Stimulated activated naive B cell treated with anti-CD40 and anti-IgM and Interleukin-4, amounts not matched to agents 10 μg/mL and 1 μg/mL and 100 μg/mL, for 72 hours (primary cell): ENCODE measurements at regions not wholly inside any gene's neighbourhood (a gene's known extent, or its start where the extent isn't known, plus 50 kb on each side); places are given as distances from the start of the nearest gene placed in this dataset.

Experiments
- ATAC-seq, 2 donors: fragments of 150-1000 bp; cut with Tn5 transposase; replicated peaks; 2 replicates each; pipeline ENCODE4 v1.10.0; 2021; ENCODE audit warnings: moderate library complexity in 1 of 2
- DNase-seq: peaks from one replicate; pipeline ENCODE4 v3.0.0; 2021
- H3K27ac Mint-ChIP-seq: one replicate; pipeline ENCODE4 v1.8.0; 2022; ENCODE audit warnings: mild to moderate bottlenecking, mixed read lengths
- H3K27me3 Mint-ChIP-seq, 2 donors: one replicate each; pipeline ENCODE4 v1.8.0; 2022; ENCODE audit warnings: mixed read lengths in 2 of 2
- H3K36me3 Mint-ChIP-seq, 2 donors: one replicate each; pipeline ENCODE4 v1.8.0; 2022; ENCODE audit warnings: mixed read lengths in 2 of 2, mild to moderate bottlenecking in 1 of 2
- H3K4me1 Mint-ChIP-seq, 2 donors: one replicate each; pipeline ENCODE4 v1.8.0; 2022; ENCODE audit warnings: mixed read lengths in 2 of 2, mild to moderate bottlenecking in 1 of 2
- H3K4me3 Mint-ChIP-seq, 2 donors: one replicate each; pipeline ENCODE4 v1.8.0; 2022; ENCODE audit warnings: mild to moderate bottlenecking in 2 of 2, mixed read lengths in 2 of 2, moderate library complexity in 1 of 2
- H3K9me3 Mint-ChIP-seq, 2 donors: one replicate each; pipeline ENCODE4 v1.8.0; 2022; ENCODE audit warnings: mixed read lengths in 2 of 2, mild to moderate bottlenecking in 1 of 2

DNA sequence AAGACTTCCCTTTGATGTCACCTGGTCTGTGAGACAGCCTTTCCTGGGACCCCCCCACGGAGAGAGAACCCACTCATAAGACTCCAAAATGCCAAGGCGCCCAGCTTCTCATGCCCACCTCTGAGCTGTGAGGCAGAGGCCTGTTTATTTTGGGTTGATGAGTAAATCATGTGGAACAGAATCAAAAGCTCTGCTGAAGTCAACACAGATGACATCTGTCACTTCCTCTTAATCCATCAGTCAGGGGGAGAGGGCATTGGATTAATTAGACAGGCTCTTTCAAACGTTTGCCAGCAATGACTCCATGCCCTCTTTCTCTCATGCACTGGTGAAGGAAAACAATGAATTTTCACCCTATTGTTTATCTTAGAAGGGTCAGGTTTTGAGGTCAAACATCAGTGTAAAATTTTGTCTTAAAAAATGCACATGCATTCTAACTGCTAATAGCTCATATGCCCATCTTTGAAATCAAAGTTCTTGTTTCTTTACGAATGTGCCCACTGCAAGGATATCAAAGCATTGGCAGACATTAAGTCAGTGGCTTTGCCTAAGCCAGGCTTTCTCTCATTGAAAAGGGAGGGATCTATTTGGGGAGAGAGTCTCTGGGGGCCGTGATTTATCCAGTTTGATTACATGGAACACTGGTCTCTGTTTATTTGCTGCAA is 184.1 kb downstream of the ACKR3 start:
- DNase-seq = no peak
- H3K4me1 Mint-ChIP-seq = peaks cover 4 to 12% of the 10 kb centered on the region in 2 donors
- ATAC-seq = no peak
- H3K4me3 Mint-ChIP-seq = no peak overlapping the region
- H3K27ac Mint-ChIP-seq = no peak overlapping the region
- peaks cover 0 to 7% of the 10 kb centered on the region in 2 donors for H3K27me3 Mint-ChIP-seq
- H3K9me3 Mint-ChIP-seq = no peaks in the 10 kb centered on the region
- H3K36me3 Mint-ChIP-seq = no peaks in the 10 kb centered on the region

DNA sequence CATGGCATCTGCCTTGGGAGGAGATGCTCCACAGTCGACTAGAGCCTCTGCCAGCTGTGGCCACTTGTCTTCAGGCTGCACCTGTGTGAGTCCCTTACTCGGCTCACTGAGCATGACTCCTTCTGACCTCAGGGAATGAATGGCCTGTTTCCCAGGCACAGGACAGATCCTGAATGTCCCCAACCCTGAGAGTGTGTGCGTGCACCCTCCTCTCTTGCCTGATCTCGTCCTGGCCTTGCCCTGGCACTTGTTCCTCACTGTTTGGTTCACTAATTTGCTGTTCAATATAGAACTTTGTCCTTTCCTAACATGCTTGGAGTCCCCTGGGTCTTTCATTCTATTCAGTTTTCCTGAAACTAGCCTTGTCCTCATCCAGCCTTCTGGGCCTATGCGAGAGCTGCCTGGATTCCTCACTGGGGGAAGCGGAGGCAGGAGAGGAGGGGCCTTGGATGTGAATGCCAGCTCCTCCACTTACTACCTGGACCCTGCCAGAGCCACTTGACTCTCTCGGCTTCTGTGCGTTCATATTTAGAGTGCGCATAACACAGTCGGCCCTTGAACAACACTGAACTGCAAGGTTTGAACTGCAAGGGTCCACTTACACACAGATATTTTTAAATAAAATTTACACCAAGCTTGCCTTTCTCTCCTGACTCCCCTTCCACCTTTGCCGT is 184.8 kb downstream of the ACKR3 start:
- H3K4me3 Mint-ChIP-seq = no peak overlapping the region
- peaks cover 3% of the 10 kb centered on the region in 2 donors for H3K27me3 Mint-ChIP-seq
- no peak for DNase-seq
- no peak overlapping the region for H3K27ac Mint-ChIP-seq
- peaks cover 4 to 12% of the 10 kb centered on the region in 2 donors for H3K4me1 Mint-ChIP-seq
- no peak for ATAC-seq
- H3K9me3 Mint-ChIP-seq = no peaks in the 10 kb centered on the region
- H3K36me3 Mint-ChIP-seq = no peaks in the 10 kb centered on the region

DNA sequence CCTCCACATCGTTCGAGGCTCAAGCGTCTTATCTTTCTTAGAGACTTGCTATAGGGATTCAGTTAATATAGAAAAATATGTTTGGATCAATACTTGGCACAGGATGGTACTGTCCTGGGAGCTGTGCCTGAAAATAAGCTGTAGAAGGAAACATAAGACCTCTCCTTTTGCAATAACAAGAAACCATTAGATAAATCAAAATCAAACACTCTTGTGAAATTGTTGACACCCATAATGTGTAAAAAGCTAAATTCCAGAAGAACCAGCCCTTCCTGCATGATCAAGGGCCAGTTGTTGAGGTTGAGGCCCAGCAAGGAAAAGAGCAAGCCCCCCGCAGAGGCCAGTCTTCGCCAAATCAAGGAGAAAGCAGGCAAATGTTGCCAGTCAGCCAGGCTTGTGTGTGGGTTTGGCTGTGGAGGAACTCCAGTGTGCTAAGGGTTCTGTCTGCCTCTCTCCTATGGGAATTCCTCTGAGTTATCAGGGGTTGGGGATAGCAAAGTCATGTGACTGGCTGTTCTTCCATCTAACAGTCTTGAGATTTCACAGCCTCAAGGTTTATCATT is 185.7 kb downstream of the ACKR3 start:
- Mint-ChIP-seq H3K9me3 (no peaks in the 10 kb centered on the region), H3K27ac (no peak overlapping the region), H3K4me3 (no peak overlapping the region)

DNA sequence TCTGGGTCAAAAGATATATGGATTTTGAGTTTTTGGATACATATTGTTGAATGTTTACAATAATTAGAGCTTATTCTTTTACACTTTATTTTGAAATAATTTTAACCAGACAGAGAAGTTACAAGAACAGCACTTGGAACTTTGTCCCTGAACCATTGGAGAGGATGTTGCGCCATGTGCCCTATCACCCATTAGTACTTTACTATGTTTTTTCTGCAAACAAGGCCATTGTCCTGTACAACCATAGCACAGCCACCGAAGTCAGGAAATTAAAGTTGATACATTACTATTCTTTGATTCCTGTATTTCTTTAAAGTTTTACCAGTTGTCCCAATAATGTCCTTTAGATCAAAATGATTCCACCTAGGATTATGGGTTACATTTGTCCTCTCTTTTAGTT is 188.8 kb downstream of the ACKR3 start:
- DNase-seq (no peak), ATAC-seq (no peak)
- Mint-ChIP-seq H3K27me3 (peaks cover 7 to 15% of the 10 kb centered on the region in 2 donors), H3K36me3 (no peaks in the 10 kb centered on the region), H3K27ac (no peak overlapping the region), H3K4me1 (peaks cover 3 to 4% of the 10 kb centered on the region in 2 donors), H3K4me3 (no peak overlapping the region), H3K9me3 (no peaks in the 10 kb centered on the region)

More for the DNA sequence above, 185.7 kb downstream of the ACKR3 start:
- ATAC-seq (no peak), DNase-seq (no peak)
- peaks cover 4 to 12% of the 10 kb centered on the region in 2 donors for H3K4me1 Mint-ChIP-seq
- H3K27me3 Mint-ChIP-seq = peaks cover 7 to 13% of the 10 kb centered on the region in 2 donors
- H3K36me3 Mint-ChIP-seq = no peaks in the 10 kb centered on the region

- Mint-ChIP-seq H3K27ac (no peak overlapping the region), H3K4me1 (no peaks in the 10 kb centered on the region), H3K9me3 (no peaks in the 10 kb centered on the region), H3K27me3 (peaks cover 7 to 15% of the 10 kb centered on the region in 2 donors), H3K36me3 (no peaks in the 10 kb centered on the region), H3K4me3 (no peak overlapping the region)
- ATAC-seq (no peak), DNase-seq (no peak)
Measured at GRCh38 chr2:236760246-236760645, 190.6 kb downstream of the ACKR3 start.

DNA sequence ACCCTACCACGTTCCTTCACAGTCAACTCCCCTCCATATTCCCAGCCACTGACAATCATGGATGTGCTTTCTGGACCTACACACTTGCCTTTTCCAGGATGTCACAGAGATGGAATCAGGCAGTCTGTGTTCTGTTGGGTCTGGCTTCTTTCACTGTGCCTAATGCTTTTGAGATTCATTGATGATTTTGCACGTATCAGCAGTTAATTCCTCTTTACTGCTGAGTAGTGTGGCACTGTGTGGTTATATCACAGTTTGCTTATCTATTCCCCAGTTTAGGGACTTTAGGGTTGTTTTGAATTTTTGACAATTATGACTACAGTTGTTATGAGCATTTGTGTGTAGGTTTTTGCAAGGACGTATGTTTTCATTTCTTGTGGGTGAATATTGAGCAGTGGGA is 191.7 kb downstream of the ACKR3 start:
- Mint-ChIP-seq H3K4me3 (no peak overlapping the region), H3K27me3 (peaks cover 7 to 15% of the 10 kb centered on the region in 2 donors)
- ATAC-seq = no peak

GRCh38 chr2:236762628-236763027 is 193.0 kb downstream of the ACKR3 start:
- H3K36me3 Mint-ChIP-seq = no peaks in the 10 kb centered on the region
- no peak for ATAC-seq
- DNase-seq = no peak
- peaks cover 0 to 2% of the 10 kb centered on the region in 2 donors for H3K9me3 Mint-ChIP-seq
- no peak overlapping the region for H3K27ac Mint-ChIP-seq
- H3K4me3 Mint-ChIP-seq = no peak overlapping the region
- no peaks in the 10 kb centered on the region for H3K4me1 Mint-ChIP-seq
- H3K27me3 Mint-ChIP-seq = peaks cover 11 to 15% of the 10 kb centered on the region in 2 donors

More for the DNA sequence above, 191.7 kb downstream of the ACKR3 start:
- no peak for DNase-seq
- H3K27ac Mint-ChIP-seq = no peak overlapping the region
- no peaks in the 10 kb centered on the region for H3K4me1 Mint-ChIP-seq
- no peaks in the 10 kb centered on the region for H3K9me3 Mint-ChIP-seq
- no peaks in the 10 kb centered on the region for H3K36me3 Mint-ChIP-seq

- ATAC-seq = no peak
- H3K4me1 Mint-ChIP-seq = no peaks in the 10 kb centered on the region
- peaks cover 0 to 2% of the 10 kb centered on the region in 2 donors for H3K9me3 Mint-ChIP-seq
- H3K27me3 Mint-ChIP-seq = peaks cover 14 to 15% of the 10 kb centered on the region in 2 donors
- H3K27ac Mint-ChIP-seq = no peak overlapping the region
- no peaks in the 10 kb centered on the region for H3K36me3 Mint-ChIP-seq
- no peak for DNase-seq
- H3K4me3 Mint-ChIP-seq = no peak overlapping the region
Measured at GRCh38 chr2:236763857-236764256, 194.2 kb downstream of the ACKR3 start.

- DNase-seq (no peak), ATAC-seq (no peak)
- H3K36me3 Mint-ChIP-seq = no peaks in the 10 kb centered on the region
- peaks cover 0 to 2% of the 10 kb centered on the region in 2 donors for H3K9me3 Mint-ChIP-seq
- H3K4me3 Mint-ChIP-seq = no peak overlapping the region
- H3K27me3 Mint-ChIP-seq = peaks cover 14 to 20% of the 10 kb centered on the region in 2 donors
- H3K4me1 Mint-ChIP-seq = no peaks in the 10 kb centered on the region
- H3K27ac Mint-ChIP-seq = no peak overlapping the region
Measured at GRCh38 chr2:236764716-236765115, 195.1 kb downstream of the ACKR3 start.

- DNase-seq = no peak
- Mint-ChIP-seq H3K27me3 (peaks cover 12 to 18% of the 10 kb centered on the region in 2 donors), H3K4me1 (no peaks in the 10 kb centered on the region), H3K27ac (no peak overlapping the region), H3K9me3 (peaks cover 0 to 2% of the 10 kb centered on the region in 2 donors), H3K36me3 (no peaks in the 10 kb centered on the region), H3K4me3 (no peak overlapping the region)
- no peak for ATAC-seq
Measured at GRCh38 chr2:236765478-236765877, 195.9 kb downstream of the ACKR3 start.

- no peak overlapping the region for H3K27ac Mint-ChIP-seq
- peaks cover 11 to 18% of the 10 kb centered on the region in 2 donors for H3K27me3 Mint-ChIP-seq
- DNase-seq (no peak), ATAC-seq (no peak)
- no peaks in the 10 kb centered on the region for H3K36me3 Mint-ChIP-seq
- no peaks in the 10 kb centered on the region for H3K4me1 Mint-ChIP-seq
- H3K9me3 Mint-ChIP-seq = peaks cover 0 to 2% of the 10 kb centered on the region in 2 donors
- no peak overlapping the region for H3K4me3 Mint-ChIP-seq
Measured at GRCh38 chr2:236766850-236767249, 197.2 kb downstream of the ACKR3 start.

GRCh38 chr2:236767941-236768340 is 198.3 kb downstream of the ACKR3 start:
- ATAC-seq = no peak
- H3K4me3 Mint-ChIP-seq = no peak overlapping the region

DNA sequence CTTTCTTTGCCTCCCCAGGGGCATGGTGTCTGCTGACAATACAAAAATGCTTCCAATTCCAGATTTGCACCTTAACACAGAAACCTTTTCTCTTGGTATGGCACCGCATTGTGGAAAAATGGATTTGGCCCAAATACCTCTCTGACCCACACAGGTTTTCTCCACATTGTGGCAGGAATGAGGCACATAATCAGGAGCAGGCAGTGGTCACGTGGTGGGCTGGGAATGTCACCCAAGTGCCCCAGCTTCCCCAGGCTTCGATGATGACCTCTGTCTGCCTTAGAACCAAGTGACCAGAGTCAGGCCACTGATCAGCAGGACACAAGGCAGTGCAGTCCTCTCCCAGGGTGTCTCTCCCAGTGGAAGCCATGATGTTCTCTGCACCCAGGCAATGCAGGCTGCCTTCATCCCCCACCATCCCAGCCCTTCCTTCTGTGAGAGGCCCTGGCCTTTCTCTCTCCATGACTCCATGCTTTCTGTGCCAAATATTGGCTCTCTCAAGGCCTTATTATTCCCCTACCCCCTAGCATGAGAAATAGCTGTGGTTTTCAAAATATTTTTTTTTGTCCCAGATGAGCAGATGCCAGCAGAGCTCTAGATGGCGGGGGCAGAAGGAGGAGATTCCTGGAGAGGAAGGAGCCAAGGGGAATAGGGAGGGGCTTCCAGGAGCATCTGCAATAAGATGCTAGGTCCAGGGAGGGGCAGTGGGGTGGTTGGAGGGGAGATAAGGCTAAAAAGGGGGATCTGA is 198.9 kb downstream of the ACKR3 start:
- Mint-ChIP-seq H3K27ac (no peak overlapping the region), H3K4me1 (no peaks in the 10 kb centered on the region), H3K9me3 (peaks cover 0 to 2% of the 10 kb centered on the region in 2 donors), H3K4me3 (no peak overlapping the region), H3K27me3 (peaks cover 11 to 18% of the 10 kb centered on the region in 2 donors), H3K36me3 (no peaks in the 10 kb centered on the region)
- no peak for DNase-seq
- no peak for ATAC-seq

More at GRCh38 chr2:236767941-236768340, 198.3 kb downstream of the ACKR3 start:
- H3K27ac Mint-ChIP-seq = no peak overlapping the region
- no peak for DNase-seq
- no peaks in the 10 kb centered on the region for H3K4me1 Mint-ChIP-seq
- H3K9me3 Mint-ChIP-seq = peaks cover 0 to 2% of the 10 kb centered on the region in 2 donors
- peaks cover 11 to 18% of the 10 kb centered on the region in 2 donors for H3K27me3 Mint-ChIP-seq
- no peaks in the 10 kb centered on the region for H3K36me3 Mint-ChIP-seq

DNA sequence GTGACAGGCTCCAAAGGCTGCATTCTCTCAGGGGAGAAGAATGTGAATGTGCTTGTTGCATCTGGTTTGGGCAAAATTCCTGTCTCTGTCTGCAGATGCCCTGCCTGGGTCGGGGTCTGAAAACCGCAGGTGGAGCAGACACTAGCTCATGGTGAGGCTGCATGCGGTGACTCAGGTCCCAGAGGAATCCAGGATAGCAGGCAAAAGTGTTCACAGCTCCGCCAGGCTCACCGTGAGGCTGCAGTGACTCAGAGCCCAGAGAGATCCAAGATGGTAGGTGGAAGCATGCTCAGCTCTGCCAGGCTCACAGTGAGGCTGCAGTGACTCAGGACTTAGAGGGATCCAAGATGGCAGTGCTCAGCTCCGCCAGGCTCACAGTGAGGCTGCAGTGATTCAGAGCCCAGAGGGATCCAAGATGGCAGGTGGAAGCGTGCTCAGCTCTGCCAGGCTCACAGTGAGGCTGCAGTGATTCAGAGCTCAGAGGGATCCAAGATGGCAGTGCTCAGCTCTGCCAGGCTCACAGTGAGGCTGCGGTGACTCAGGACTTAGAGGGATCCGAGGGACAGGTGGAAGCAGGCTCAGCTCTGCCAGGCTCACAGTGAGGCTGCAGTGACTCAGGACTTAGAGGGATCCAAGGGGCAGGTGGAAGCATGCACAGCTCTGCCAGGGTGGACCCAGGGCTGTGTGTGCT is 200.5 kb downstream of the ACKR3 start:
- no peak for DNase-seq
- ATAC-seq = no peak

More for the DNA sequence above, 200.5 kb downstream of the ACKR3 start:
- H3K27ac Mint-ChIP-seq = no peak overlapping the region
- peaks cover 0 to 2% of the 10 kb centered on the region in 2 donors for H3K9me3 Mint-ChIP-seq
- no peaks in the 10 kb centered on the region for H3K36me3 Mint-ChIP-seq
- peaks cover 11 to 18% of the 10 kb centered on the region in 2 donors for H3K27me3 Mint-ChIP-seq
- H3K4me3 Mint-ChIP-seq = no peak overlapping the region
- no peaks in the 10 kb centered on the region for H3K4me1 Mint-ChIP-seq
